ENCODE measurements at regions not wholly inside any gene's neighbourhood (a gene's known extent, or its start where the extent isn't known, plus 50 kb on each side); places are given as distances from the start of the nearest gene placed in this dataset.

DNA sequence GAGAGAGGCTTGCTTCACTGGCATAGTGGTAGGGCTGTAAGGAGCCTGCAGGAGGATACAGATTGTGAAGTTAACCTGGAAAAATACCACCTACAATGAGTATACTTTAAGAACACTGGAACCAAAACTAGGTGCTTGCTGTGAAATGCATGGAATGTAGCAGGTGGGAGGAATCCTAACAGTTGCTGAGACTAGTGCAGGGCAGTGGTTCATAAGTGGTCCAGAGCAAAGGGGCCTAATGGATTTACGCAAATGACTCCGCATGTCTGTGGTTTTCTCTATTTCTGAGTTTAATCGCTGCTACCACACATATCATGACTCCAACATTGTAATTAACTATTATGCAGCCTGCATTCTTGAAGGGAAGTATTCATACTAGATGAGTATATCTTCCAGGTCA, 218.4 kb downstream of the CHRM2 start:
- TF ChIP-seq POLR2AphosphoS5 (IDR thresholded peaks at IDR 0.05; ENCODE audit: low read depth) = no peak
- TF ChIP-seq, protein P1, sequence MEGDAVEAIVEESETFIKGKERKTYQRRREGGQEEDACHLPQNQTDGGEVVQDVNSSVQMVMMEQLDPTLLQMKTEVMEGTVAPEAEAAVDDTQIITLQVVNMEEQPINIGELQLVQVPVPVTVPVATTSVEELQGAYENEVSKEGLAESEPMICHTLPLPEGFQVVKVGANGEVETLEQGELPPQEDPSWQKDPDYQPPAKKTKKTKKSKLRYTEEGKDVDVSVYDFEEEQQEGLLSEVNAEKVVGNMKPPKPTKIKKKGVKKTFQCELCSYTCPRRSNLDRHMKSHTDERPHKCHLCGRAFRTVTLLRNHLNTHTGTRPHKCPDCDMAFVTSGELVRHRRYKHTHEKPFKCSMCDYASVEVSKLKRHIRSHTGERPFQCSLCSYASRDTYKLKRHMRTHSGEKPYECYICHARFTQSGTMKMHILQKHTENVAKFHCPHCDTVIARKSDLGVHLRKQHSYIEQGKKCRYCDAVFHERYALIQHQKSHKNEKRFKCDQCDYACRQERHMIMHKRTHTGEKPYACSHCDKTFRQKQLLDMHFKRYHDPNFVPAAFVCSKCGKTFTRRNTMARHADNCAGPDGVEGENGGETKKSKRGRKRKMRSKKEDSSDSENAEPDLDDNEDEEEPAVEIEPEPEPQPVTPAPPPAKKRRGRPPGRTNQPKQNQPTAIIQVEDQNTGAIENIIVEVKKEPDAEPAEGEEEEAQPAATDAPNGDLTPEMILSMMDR (IDR thresholded peaks at IDR 0.05; ENCODE audit: insufficient read depth, low read length) = no peak
- no peak for TF ChIP-seq SPI1 (IDR thresholded peaks at IDR 0.05; ENCODE audit: borderline replicate concordance, low read depth)
